HCT116 (cell line): ENCODE measurements at regions not wholly inside any gene's neighbourhood (a gene's known extent, or its start where the extent isn't known, plus 50 kb on each side); places are given as distances from the start of the nearest gene placed in this dataset.
A peak's percentile ranks its signal among the peaks of the same experiment; 100 is the strongest.

ENCODE experiments used
- ATAC-seq: fragments of 200-7000 bp; cut with Tn5 transposase; 2 replicates; pipeline ENCODE4 v1.9.1; 2020; ENCODE audit warnings: mild to moderate bottlenecking, moderate library complexity
- BruUV-seq: library from RNA; stranded (reverse); fragments of 400-500 nt; replicated peaks from 2 replicates; lab custom pipeline; 2021; lab: Mats Ljungman, UMichigan
- CTCF ChIA-PET: fragments of 300-600 bp; sonication (Branson Sonifier 250); formaldehyde crosslinking; loops from one replicate; lab custom pipeline; 2021; ENCODE audit warnings: antibody characterized with exemption; lab: Charles Lee
- POLR2A ChIA-PET: fragments of 300-600, 350-600 bp; sonication (Branson Sonifier 250); formaldehyde crosslinking; loops from one replicate; lab custom pipeline; 2021; ENCODE audit warnings: antibody characterized with exemption; lab: Charles Lee
- RAD21 ChIA-PET, 2 experiments: fragments of 300-600 bp; sonication (Branson Sonifier 250); formaldehyde crosslinking; loops; one replicate each; lab custom pipeline; 2023; ENCODE audit warnings: low total read pairs in 2 of 2; ENCODE audit not compliant: uncharacterized antibody in 2 of 2, unreplicated experiment in 2 of 2, low non-redundant PET in 1 of 2; lab: Charles Lee
- DNase-seq: peaks from one replicate; pipeline ENCODE4 v3.0.0-alpha.2; 2010; ENCODE audit warnings: low read depth, low spot score
- H2AFZ ChIP-seq: fragments of 200-600 bp; shearing (Covaris generic), sonication (generic); 2 replicates; pipeline ENCODE4 v1.6.1; 2017; ENCODE audit warnings: low read depth, mixed run types, mixed read lengths, antibody characterized with exemption, low read length; ENCODE audit not compliant: poor library complexity, severe bottlenecking
- H3K27ac ChIP-seq: 2 replicates; pipeline ENCODE4 v1.5.1; 2012; ENCODE audit warnings: low read depth, low read length
- H3K27me3 ChIP-seq: fragments of 200-600 bp; sonication (generic); 2 replicates; pipeline ENCODE4 v1.6.1; 2016; ENCODE audit warnings: mixed run types, low read length, mixed read lengths; ENCODE audit not compliant: insufficient read depth
- H3K36me3 ChIP-seq, 2 experiments: fragments of 200-500 bp in 1 of 2; fragments of 200-600 bp in 1 of 2; sonication (Bioruptor generic) in 1 of 2; sonication (generic) in 1 of 2; 2 replicates each; pipeline versions ENCODE4 v1.5.1 to v1.6.1; 2014 to 2016; ENCODE audit warnings: low read length in 2 of 2, inconsistent platforms in 1 of 2, mixed read lengths in 1 of 2, mixed run types in 1 of 2; ENCODE audit not compliant: insufficient read depth in 2 of 2, control insufficient read depth in 1 of 2
- H3K4me1 ChIP-seq, 2 experiments: fragments of 200-600 bp in 1 of 2; sonication (generic) in 1 of 2; 2 replicates each; pipeline versions ENCODE4 v1.5.1 to v1.6.1; 2012 to 2017; ENCODE audit warnings: low read length in 2 of 2, inconsistent platforms in 1 of 2, mild to moderate bottlenecking in 1 of 2, mixed read lengths in 1 of 2, mixed run types in 1 of 2, moderate library complexity in 1 of 2; ENCODE audit not compliant: insufficient read depth in 2 of 2, control insufficient read depth in 1 of 2
- H3K4me2 ChIP-seq: fragments of 200-600 bp; sonication (generic); 2 replicates; pipeline ENCODE4 v1.6.1; 2017; ENCODE audit warnings: mixed run types, low read length, mixed read lengths
- H3K4me3 ChIP-seq, 2 experiments: fragments of 200-600 bp in 1 of 2; sonication (generic) in 1 of 2; replicated peaks in 1 of 2; 2 replicates each; pipeline ENCODE4 v1.5.1; 2011 to 2016; ENCODE audit warnings: low read length in 2 of 2, control low read depth in 1 of 2, low read depth in 1 of 2, mild to moderate bottlenecking in 1 of 2, mixed read lengths in 1 of 2, mixed run types in 1 of 2
- H3K79me2 ChIP-seq: fragments of 200-600 bp; sonication (generic); 2 replicates; pipeline ENCODE4 v1.6.1; 2017; ENCODE audit warnings: mild to moderate bottlenecking, mixed run types, low read length, moderate library complexity, mixed read lengths; ENCODE audit not compliant: insufficient read depth
- H3K9ac ChIP-seq: fragments of 200-600 bp; sonication (generic); 2 replicates; pipeline ENCODE4 v1.6.1; 2016; ENCODE audit warnings: low read length, mixed read lengths
- H3K9me2 ChIP-seq: fragments of 200-600 bp; sonication (generic), shearing (Covaris generic); 2 replicates; pipeline ENCODE4 v1.6.1; 2017; ENCODE audit warnings: mixed run types, mild to moderate bottlenecking, moderate library complexity; ENCODE audit not compliant: insufficient read depth
- H3K9me3 ChIP-seq, 2 experiments: fragments of 200-500 bp in 1 of 2; fragments of 200-600 bp in 1 of 2; sonication (Bioruptor generic) in 1 of 2; sonication (generic) in 1 of 2; 2 replicates each; pipeline ENCODE4 v1.6.1; 2014 to 2017; ENCODE audit warnings: low read length in 2 of 2, mixed read lengths in 2 of 2, inconsistent platforms in 1 of 2, low read depth in 1 of 2, mild to moderate bottlenecking in 1 of 2, mixed run types in 1 of 2, moderate library complexity in 1 of 2; ENCODE audit not compliant: control insufficient read depth in 1 of 2, insufficient read depth in 1 of 2
- H4K20me1 ChIP-seq: fragments of 200-600 bp; sonication (generic), shearing (Covaris generic); 2 replicates; pipeline ENCODE4 v1.6.1; 2017; ENCODE audit warnings: mixed run types, mild to moderate bottlenecking, moderate library complexity; ENCODE audit not compliant: insufficient read depth
- EZH2 ChIP-seq: fragments of 200-600 bp; sonication (generic); IDR thresholded peaks from 2 replicates; pipeline ENCODE4 v1.6.1; 2017; ENCODE audit warnings: antibody characterized with exemption, mixed run types
- POLR2A ChIP-seq: IDR thresholded peaks from 2 replicates; pipeline ENCODE4 v1.7.0; 2011; ENCODE audit warnings: borderline replicate concordance; ENCODE audit not compliant: insufficient read depth, insufficient read length; ENCODE audit errors: extremely low read depth
- RAD21 ChIP-seq: IDR thresholded peaks from 2 replicates; pipeline ENCODE4 v1.6.1; 2012; ENCODE audit warnings: low read depth, mild to moderate bottlenecking
- REST ChIP-seq: IDR thresholded peaks from 2 replicates; pipeline ENCODE4 v1.6.1; 2012; ENCODE audit warnings: low read depth
- SRF ChIP-seq: IDR thresholded peaks from 2 replicates; pipeline ENCODE4 v1.6.1; 2012; ENCODE audit warnings: low read depth
- TCF7L2 ChIP-seq: IDR thresholded peaks from 2 replicates; pipeline ENCODE4 v1.7.0; 2011; ENCODE audit warnings: borderline replicate concordance, inconsistent platforms; ENCODE audit not compliant: insufficient read depth, insufficient read length; ENCODE audit errors: extremely low read depth
- ZBTB33 ChIP-seq: IDR thresholded peaks from 2 replicates; pipeline ENCODE4 v1.6.1; 2011; ENCODE audit warnings: mild to moderate bottlenecking, low read length, moderate library complexity; ENCODE audit not compliant: insufficient replicate concordance; ENCODE audit errors: extremely low read depth
- ZNF274 ChIP-seq: fragments of 200-500 bp; sonication (Bioruptor generic); IDR thresholded peaks from 2 replicates; pipeline ENCODE4 v1.6.1; 2014; ENCODE audit warnings: mild to moderate bottlenecking, low read depth, low read length, inconsistent platforms
- intact Hi-C: fragments of 100-400 bp; cut with micrococcal nuclease; formaldehyde crosslinking; loops from 2 replicates; pipeline ENCODE4 v1.10.0; 2022

- no peaks in the 10 kb centered on the region for H3K9me2 ChIP-seq
- RAD21 ChIA-PET = no interaction called here
- POLR2A ChIA-PET = no interaction called here
- H3K4me2 ChIP-seq = peak overlapping the region; percentile 27; the same call in 1 of the 2 replicates
- H3K79me2 ChIP-seq = peaks cover 4% of the 10 kb centered on the region; the same call in 1 of the 2 replicates
- H3K27me3 ChIP-seq = no peaks in the 10 kb centered on the region
- peak overlapping the region; percentile 61 for H3K27ac ChIP-seq
- BruUV-seq = no TSS peak
- H3K4me3 ChIP-seq = no peak overlapping the region
- H3K4me1 ChIP-seq = peaks cover 34 to 90% of the 10 kb centered on the region in 2 experiments
- no peaks in the 10 kb centered on the region for H4K20me1 ChIP-seq
- H3K9me3 ChIP-seq = no peaks in the 10 kb centered on the region
- TF ChIP-seq RAD21 (no peak), TCF7L2 (no peak), SRF (no peak), EZH2 (no peak), REST (no peak), POLR2A (no peak), ZNF274 (no peak), ZBTB33 (no peak)
- TF ChIP-seq, all 23 proteins: peak for 0
- DNase-seq = no peak
- CTCF ChIA-PET = no interaction called here
- no peak for ATAC-seq
- H2AFZ ChIP-seq = no peak overlapping the region
- intact Hi-C loops = loop anchor here (5.0 kb wide), 2 partner anchors 92 to 107 kb away; no protein-coding TSS in a partner anchor
- H3K36me3 ChIP-seq = peaks cover 0 to 9% of the 10 kb centered on the region in 2 experiments; a peak in 2 of 4 replicates
- peak overlapping the region; percentile 30 for H3K9ac ChIP-seq
These were observed 519.9 kb downstream of the UTRN start for GRCh38 chr6:144805049-144805448.
